OCI-LY7 (cell line): ENCODE measurements at regions not wholly inside any gene's neighbourhood (a gene's known extent, or its start where the extent isn't known, plus 50 kb on each side); places are given as distances from the start of the nearest gene placed in this dataset.

ENCODE experiments used
- BruUV-seq: library from RNA; stranded (reverse); fragments of 400-500 nt; replicated peaks from 2 replicates; lab custom pipeline; 2021; lab: Mats Ljungman, UMichigan
- CTCF ChIA-PET: fragments of 300-600 bp; sonication (Branson Sonifier 250); formaldehyde crosslinking; loops from one replicate; lab custom pipeline; 2022; ENCODE audit warnings: antibody characterized with exemption; ENCODE audit not compliant: unreplicated experiment; lab: Charles Lee
- POLR2A ChIA-PET: fragments of 300-600 bp; sonication (Branson Sonifier 250); formaldehyde crosslinking; loops from one replicate; lab custom pipeline; 2022; ENCODE audit warnings: antibody characterized with exemption; lab: Charles Lee
- DNase-seq: peaks from one replicate; pipeline ENCODE4 v3.0.0-alpha.2; 2015; ENCODE audit warnings: low spot score
- H2AFZ ChIP-seq: fragments of 200-600 bp; sonication (generic), shearing (Covaris generic); 2 replicates; pipeline ENCODE4 v1.6.1; 2014; ENCODE audit warnings: mild to moderate bottlenecking, antibody characterized with exemption, low read length, moderate library complexity
- H3K27ac ChIP-seq: fragments of 200-600 bp; sonication (generic); 2 replicates; pipeline ENCODE4 v1.5.1; 2014; ENCODE audit warnings: mixed run types, low read depth, mild to moderate bottlenecking, moderate library complexity, low read length, inconsistent platforms; ENCODE audit not compliant: poor library complexity, severe bottlenecking
- H3K36me3 ChIP-seq: fragments of 200-600 bp; sonication (generic); 2 replicates; pipeline ENCODE4 v1.6.1; 2014; ENCODE audit warnings: mild to moderate bottlenecking, antibody characterized with exemption, low read length, moderate library complexity, mixed read lengths; ENCODE audit not compliant: insufficient read depth
- H3K4me1 ChIP-seq: fragments of 200-600 bp; sonication (generic); 2 replicates; pipeline ENCODE4 v1.5.1; 2014; ENCODE audit warnings: mild to moderate bottlenecking, low read length; ENCODE audit not compliant: insufficient read depth, poor library complexity, severe bottlenecking
- H3K4me2 ChIP-seq: fragments of 200-600 bp; sonication (generic); 2 replicates; pipeline ENCODE4 v1.6.1; 2014; ENCODE audit warnings: mild to moderate bottlenecking, low read length
- H3K4me3 ChIP-seq: fragments of 200-600 bp; sonication (generic); 2 replicates; pipeline ENCODE4 v1.5.1; 2014; ENCODE audit warnings: mild to moderate bottlenecking, low read depth, low read length; ENCODE audit not compliant: poor library complexity, severe bottlenecking
- H3K79me2 ChIP-seq: fragments of 200-600 bp; sonication (generic); 2 replicates; pipeline ENCODE4 v1.6.1; 2016; ENCODE audit warnings: low read depth, mild to moderate bottlenecking, low read length, moderate library complexity, mixed read lengths; ENCODE audit not compliant: insufficient read depth
- H3K9me2 ChIP-seq: fragments of 200-600 bp; sonication (generic); 2 replicates; pipeline ENCODE4 v1.6.1; 2016; ENCODE audit warnings: mild to moderate bottlenecking, low read length, mixed read lengths; ENCODE audit not compliant: insufficient read depth
- H3K9me3 ChIP-seq: fragments of 200-600 bp; sonication (generic); 2 replicates; pipeline ENCODE4 v1.6.1; 2014; ENCODE audit warnings: mild to moderate bottlenecking, mixed run types, low read length, mixed read lengths
- H4K20me1 ChIP-seq: fragments of 200-600 bp; sonication (generic); 2 replicates; pipeline ENCODE4 v1.6.1; 2014; ENCODE audit warnings: mild to moderate bottlenecking, antibody characterized with exemption, low read length, moderate library complexity, mixed read lengths; ENCODE audit not compliant: insufficient read depth
- CTCF ChIP-seq: fragments of 200-600 bp; sonication (generic); conservative IDR thresholded peaks from 2 replicates; pipeline ENCODE4 v1.5.1; 2014; ENCODE audit warnings: mild to moderate bottlenecking, antibody characterized with exemption, low read length, moderate library complexity, mixed read lengths
- EZH2phosphoT487 ChIP-seq: fragments of 200-600 bp; sonication (generic); IDR thresholded peaks from 2 replicates; pipeline ENCODE4 v1.6.1; 2018; ENCODE audit warnings: low read depth, borderline replicate concordance, mild to moderate bottlenecking, mixed run types, antibody characterized with exemption, low read length, moderate library complexity, mixed read lengths
- intact Hi-C: fragments of 100-400 bp; cut with micrococcal nuclease; formaldehyde crosslinking; loops from one replicate; pipeline ENCODE4 v1.10.0; 2022; ENCODE audit not compliant: unreplicated experiment

DNA sequence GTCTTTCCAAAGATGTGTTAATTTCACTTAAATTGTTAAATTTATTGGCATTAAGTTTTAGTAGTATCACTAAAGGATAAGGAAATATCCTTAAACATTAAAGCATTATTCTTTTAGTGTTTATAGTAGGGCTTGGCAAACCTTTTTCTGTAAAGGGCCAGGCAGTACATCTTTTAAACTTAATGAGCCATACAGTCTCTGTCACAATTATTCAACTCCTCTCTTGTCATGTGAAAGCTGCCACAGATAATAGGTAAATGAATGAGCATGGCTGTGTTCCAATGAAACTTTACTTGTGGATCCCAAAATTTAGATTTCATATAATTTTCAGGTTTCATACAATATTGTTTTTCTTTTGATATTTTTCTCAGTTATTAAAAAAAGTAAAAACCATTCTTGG lies 268.2 kb upstream of the C11orf87 start:
- Histone ChIP-seq H3K27ac (no peak overlapping the region), H3K36me3 (no peaks in the 10 kb centered on the region), H2AFZ (no peak overlapping the region), H3K4me2 (no peak overlapping the region), H3K9me2 (no peaks in the 10 kb centered on the region; the same call in 1 of the 2 replicates), H3K4me3 (no peak overlapping the region), H3K4me1 (no peaks in the 10 kb centered on the region), H3K9me3 (no peaks in the 10 kb centered on the region), H3K79me2 (no peaks in the 10 kb centered on the region), H4K20me1 (no peaks in the 10 kb centered on the region)
- DNase-seq: no peak
- intact Hi-C loops: no loop called here
- CTCF ChIA-PET: no interaction called here
- no TSS peak for BruUV-seq
- POLR2A ChIA-PET: no interaction called here
- no peak for TF ChIP-seq CTCF
- no peak for TF ChIP-seq EZH2phosphoT487

DNA sequence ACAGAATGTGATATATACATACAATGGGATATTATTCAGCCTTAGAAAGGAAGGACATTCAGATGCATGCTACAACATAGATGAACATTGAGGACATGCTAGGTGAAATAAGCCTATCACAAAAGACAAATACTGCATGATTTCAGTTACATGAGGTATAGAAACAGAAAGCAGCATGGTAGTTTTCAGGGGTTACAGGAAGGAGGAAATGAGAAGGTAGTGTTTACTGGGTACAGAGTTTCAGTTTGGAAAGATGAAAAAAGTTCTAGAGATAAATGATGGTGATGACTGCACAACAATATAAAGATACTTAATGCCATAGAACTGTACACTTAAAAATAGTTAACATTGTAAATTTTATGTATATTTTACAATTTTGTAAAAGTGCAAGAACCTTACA lies 266.7 kb upstream of the C11orf87 start:
- Histone ChIP-seq H2AFZ (no peak overlapping the region), H3K9me2 (no peaks in the 10 kb centered on the region; the same call in 1 of the 2 replicates), H3K79me2 (no peaks in the 10 kb centered on the region), H4K20me1 (no peaks in the 10 kb centered on the region), H3K9me3 (no peaks in the 10 kb centered on the region), H3K4me1 (no peaks in the 10 kb centered on the region), H3K36me3 (no peaks in the 10 kb centered on the region), H3K4me3 (no peak overlapping the region), H3K4me2 (no peak overlapping the region), H3K27ac (no peak overlapping the region)
- POLR2A ChIA-PET: no interaction called here
- CTCF ChIA-PET: no interaction called here
- BruUV-seq: no TSS peak
- no peak for DNase-seq
- TF ChIP-seq EZH2phosphoT487: no peak
- TF ChIP-seq CTCF: no peak
- intact Hi-C loops: no loop called here

DNA sequence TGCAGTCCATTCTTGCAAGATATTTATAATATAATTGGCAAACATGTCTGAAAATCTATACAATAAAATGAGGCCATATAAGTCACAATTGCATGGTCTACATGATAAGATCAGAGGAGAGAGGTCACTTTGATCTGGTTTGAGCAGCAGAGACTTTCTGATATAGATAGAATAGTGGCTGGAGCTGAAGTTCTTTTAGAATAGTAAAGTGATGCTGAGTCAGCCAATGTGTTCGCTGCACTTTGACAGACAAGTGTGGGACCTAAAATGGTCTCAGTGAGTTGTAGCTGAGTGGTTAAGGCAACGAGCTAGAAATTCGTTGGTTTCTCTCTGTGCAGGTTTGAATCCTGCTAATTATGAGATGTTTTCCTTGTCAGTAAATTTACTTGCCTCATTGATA lies 257.0 kb upstream of the C11orf87 start:
- H3K4me2 ChIP-seq: no peak overlapping the region
- no peaks in the 10 kb centered on the region for H3K36me3 ChIP-seq
- ChIA-PET POLR2A (no interaction called here), CTCF (no interaction called here)
- BruUV-seq: no TSS peak
- TF ChIP-seq CTCF (no peak), EZH2phosphoT487 (no peak)
- H3K79me2 ChIP-seq: no peaks in the 10 kb centered on the region
- no peak overlapping the region for H3K27ac ChIP-seq
- intact Hi-C loops: no loop called here
- H3K4me3 ChIP-seq: no peak overlapping the region
- no peaks in the 10 kb centered on the region for H3K9me3 ChIP-seq
- no peak for DNase-seq
- H4K20me1 ChIP-seq: no peaks in the 10 kb centered on the region
- no peaks in the 10 kb centered on the region for H3K4me1 ChIP-seq
- H3K9me2 ChIP-seq: no peaks in the 10 kb centered on the region
- no peak overlapping the region for H2AFZ ChIP-seq
